K562 (cell line): ENCODE measurements at regions not wholly inside any gene's neighbourhood (a gene's known extent, or its start where the extent isn't known, plus 50 kb on each side); places are given as distances from the start of the nearest gene placed in this dataset.

ENCODE experiments used
- ATAC-seq: fragments of 200-7000 bp; cut with Tn5 transposase; 3 replicates; pipeline ENCODE4 v1.9.1; 2020; ENCODE audit warnings: moderate library complexity
- BruUV-seq: library from RNA; stranded (reverse); fragments of 400-500 nt; replicated peaks from 2 replicates; lab custom pipeline; 2021; lab: Mats Ljungman, UMichigan
- CTCF ChIA-PET: fragments of 300-600 bp; formaldehyde crosslinking; extraction: SDS; loops from one replicate; lab custom pipeline; 2021; ENCODE audit warnings: low intra/inter-chr PET ratio; lab: Yijun Ruan, JAX
- POLR2A ChIA-PET: fragments of 300-600, 350-650 bp; sonication (Branson Sonifier 250); formaldehyde crosslinking; extraction: SDS; loops from one replicate; lab custom pipeline; 2021; ENCODE audit warnings: antibody characterized with exemption, inconsistent platforms; lab: Yijun Ruan, JAX
- DNase-seq, 4 experiments: peaks; one replicate each; pipeline versions ENCODE4 v3.0.0 to v3.0.0-alpha.2; 2011 to 2018; ENCODE audit warnings: low spot score in 3 of 4, mixed read lengths in 3 of 4; ENCODE audit errors: extremely low read depth in 1 of 4
- FAIRE-seq: peaks from 2 replicates; lab custom pipeline; 2011; peaks lifted over from hg19 to GRCh38; lab: Jason Lieb, UNC
- H2AFZ ChIP-seq: 2 replicates; pipeline ENCODE4 v1.6.0; 2011; ENCODE audit warnings: low read depth, low read length, control low read depth, inconsistent platforms
- H3K27ac ChIP-seq: fragments of 200-600 bp; 3 replicates; pipeline ENCODE4 v1.8.0; 2011; ENCODE audit warnings: low read depth, mild to moderate bottlenecking, control low read depth, inconsistent platforms, low read length, moderate library complexity, mixed read lengths; ENCODE audit errors: extremely low read depth
- H3K27me3 ChIP-seq, 2 experiments: fragments of 300-600 bp in 1 of 2; 2 replicates in 1 of 2; 3 replicates in 1 of 2; pipeline versions ENCODE4 v1.6.0 to v1.8.0; 2011; ENCODE audit warnings: inconsistent platforms in 2 of 2, low read length in 2 of 2, mild to moderate bottlenecking in 1 of 2, mixed read lengths in 1 of 2, moderate library complexity in 1 of 2; ENCODE audit not compliant: control insufficient read depth in 2 of 2, insufficient read depth in 2 of 2
- H3K36me3 ChIP-seq: fragments of 300-600 bp; 3 replicates; pipeline ENCODE4 v1.8.0; 2011; ENCODE audit warnings: mild to moderate bottlenecking, low read length, inconsistent platforms; ENCODE audit not compliant: control insufficient read depth, insufficient read depth
- H3K4me1 ChIP-seq, 2 experiments: fragments of 200-600 bp in 1 of 2; replicated peaks in 1 of 2; 2 replicates in 1 of 2; 3 replicates in 1 of 2; pipeline versions ENCODE4 v1.5.1 to v1.8.0; 2011; ENCODE audit warnings: inconsistent platforms in 2 of 2, low read length in 2 of 2, mild to moderate bottlenecking in 1 of 2, mixed read lengths in 1 of 2, moderate library complexity in 1 of 2; ENCODE audit not compliant: control insufficient read depth in 2 of 2, insufficient read depth in 2 of 2
- H3K4me2 ChIP-seq: 2 replicates; pipeline ENCODE4 v1.6.1; 2011; ENCODE audit warnings: low read length, control low read depth, inconsistent platforms, mixed read lengths; ENCODE audit not compliant: insufficient read depth
- H3K4me3 ChIP-seq: fragments of 200-600 bp; sonication (generic), shearing (Covaris generic); 2 replicates; pipeline ENCODE4 v1.5.1; 2016; ENCODE audit warnings: control low read depth, inconsistent platforms
- H3K79me2 ChIP-seq: fragments of 200-600 bp; 3 replicates; pipeline ENCODE4 v1.8.0; 2011; ENCODE audit warnings: low read length, inconsistent platforms; ENCODE audit not compliant: control insufficient read depth, insufficient read depth
- H3K9ac ChIP-seq, 2 experiments: 2 replicates each; pipeline versions ENCODE4 v1.6.0 to v1.6.1; 2011; ENCODE audit warnings: low read depth in 2 of 2, low read length in 2 of 2, control low read depth in 1 of 2, inconsistent platforms in 1 of 2, mild to moderate bottlenecking in 1 of 2, mixed read lengths in 1 of 2; ENCODE audit not compliant: insufficient read depth in 1 of 2
- H3K9me1 ChIP-seq: one replicate; pipeline ENCODE4 v1.6.0; 2011; ENCODE audit warnings: inconsistent platforms, mild to moderate bottlenecking, low read length, moderate library complexity; ENCODE audit not compliant: control insufficient read depth, insufficient read depth
- H3K9me3 ChIP-seq: replicated peaks from 2 replicates; pipeline ENCODE4 v1.5.1; 2011; ENCODE audit warnings: low read depth, low read length, inconsistent platforms; ENCODE audit not compliant: control insufficient read depth, insufficient read depth
- H4K20me1 ChIP-seq: replicated peaks from 2 replicates; pipeline ENCODE4 v1.6.1; 2011; ENCODE audit warnings: low read length, inconsistent platforms, mixed read lengths; ENCODE audit not compliant: control insufficient read depth, insufficient read depth
- ATF4 ChIP-seq: fragments of 450-650 bp; formaldehyde crosslinking; IDR thresholded peaks from 2 replicates; pipeline ENCODE4 v1.4.0; 2022; ENCODE audit warnings: mild to moderate bottlenecking, moderate library complexity
- EGR1 ChIP-seq: fragments of 450-650 bp; conservative IDR thresholded peaks from 2 replicates; pipeline ENCODE4 v1.6.1; 2017; ENCODE audit warnings: mild to moderate bottlenecking
- GTF2B ChIP-seq: IDR thresholded peaks from 2 replicates; pipeline ENCODE4 v1.6.1; 2011; ENCODE audit not compliant: insufficient read length; ENCODE audit errors: extremely low read depth
- LEF1 ChIP-seq: fragments of 450-650 bp; IDR thresholded peaks from 2 replicates; pipeline ENCODE4 v1.6.1; 2016; ENCODE audit warnings: mild to moderate bottlenecking
- NCOA1 ChIP-seq: fragments of 450-650 bp; IDR thresholded peaks from 2 replicates; pipeline ENCODE4 v1.6.1; 2016; ENCODE audit warnings: low read depth
- POLR3A ChIP-seq: IDR thresholded peaks from 2 replicates; pipeline ENCODE4 v1.6.1; 2011; ENCODE audit warnings: borderline replicate concordance, mild to moderate bottlenecking, moderate library complexity; ENCODE audit not compliant: insufficient read length, insufficient read depth; ENCODE audit errors: extremely low read depth
- SAP30 ChIP-seq: fragments of 200-600 bp; sonication (generic); IDR thresholded peaks from 2 replicates; pipeline ENCODE4 v1.6.1; 2012; ENCODE audit warnings: borderline replicate concordance, low read depth, mild to moderate bottlenecking, moderate library complexity, low read length, control low read depth, inconsistent platforms; ENCODE audit not compliant: insufficient read depth, poor library complexity, severe bottlenecking
- SMAD2 ChIP-seq: fragments of 150-350 bp; IDR thresholded peaks from 2 replicates; pipeline ENCODE4 v1.6.1; 2014; ENCODE audit warnings: low read depth, mild to moderate bottlenecking, low read length
- THRB ChIP-seq: fragments of 450-650 bp; formaldehyde crosslinking; conservative IDR thresholded peaks from 2 replicates; pipeline ENCODE4 v1.4.0; 2022; ENCODE audit warnings: mild to moderate bottlenecking, missing genetic modification characterization
- ZNF3 ChIP-seq: fragments of 250-450 bp; sonication (Bioruptor Pico); IDR thresholded peaks from 2 replicates; pipeline ENCODE4 v1.5.0; 2021; ENCODE audit warnings: mild to moderate bottlenecking, moderate library complexity
- ZNF668 ChIP-seq: fragments of 250-450 bp; sonication (Bioruptor Pico); IDR thresholded peaks from 2 replicates; pipeline ENCODE4 v1.8.0; 2022; ENCODE audit warnings: mild to moderate bottlenecking, inconsistent platforms
- WGBS: fragments of 100-300 bp; shearing (Covaris generic); methylation state at CpG from one replicate; pipeline ENCODE4 v1.1.6; 2016; ENCODE audit warnings: low coverage, mixed read lengths; ENCODE audit not compliant: insufficient coverage; ENCODE audit errors: missing lambda C conversion rate; 5-methylcytosine and 5-hydroxymethylcytosine counted together
- in situ Hi-C: fragments of 300-500 bp; cut with MboI; formaldehyde crosslinking; loops from 4 replicates; pipeline ENCODE4 v1.15.0; 2018; ENCODE audit warnings: inconsistent platforms, mixed read lengths
- intact Hi-C: fragments of 100-400 bp; cut with micrococcal nuclease; formaldehyde crosslinking; loops from 2 replicates; pipeline ENCODE4 v1.14.2; 2022
- TF ChIP-seq, protein P1 (sequence below): fragments of 250-450 bp; sonication (Bioruptor Pico); IDR thresholded peaks from 2 replicates; pipeline ENCODE4 v1.5.0; 2020; ENCODE audit warnings: mild to moderate bottlenecking
- TF ChIP-seq, protein P2 (sequence below): fragments of 450-650 bp; IDR thresholded peaks from 2 replicates; pipeline ENCODE4 v1.6.1; 2018; ENCODE audit warnings: mild to moderate bottlenecking, low read depth; ENCODE audit not compliant: partially characterized antibody
- TF ChIP-seq, protein P3 (sequence below): IDR thresholded peaks from 2 replicates; pipeline ENCODE4 v1.6.1; 2014; ENCODE audit warnings: antibody characterized with exemption

DNA sequence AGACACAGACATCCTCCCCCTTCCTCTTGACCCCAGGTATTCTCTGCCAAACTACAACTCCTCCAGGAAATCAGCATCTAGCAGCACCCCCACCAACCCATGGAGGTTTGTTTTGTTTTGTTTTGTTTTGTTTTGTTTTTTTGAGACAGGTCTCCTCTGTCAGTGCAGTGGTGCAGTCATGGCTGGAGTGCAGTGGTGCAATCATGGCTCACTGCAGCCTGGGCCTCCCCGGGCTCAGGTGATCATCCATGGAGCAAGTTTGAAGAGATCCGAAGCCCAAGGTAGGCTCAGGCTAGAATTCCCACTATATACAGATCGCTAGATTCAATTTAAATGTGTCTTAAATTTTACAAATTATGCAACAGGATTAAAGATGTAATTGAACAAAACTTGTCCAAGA, 518.2 kb upstream of the ARID1B start:
- ChIA-PET CTCF (no interaction called here), POLR2A (no interaction called here)
- Histone ChIP-seq H4K20me1 (no peaks in the 10 kb centered on the region), H3K36me3 (no peaks in the 10 kb centered on the region), H3K27ac (no peak overlapping the region), H3K4me1 (no peaks in the 10 kb centered on the region), H3K9me1 (no peaks in the 10 kb centered on the region), H3K27me3 (no peaks in the 10 kb centered on the region), H3K79me2 (no peaks in the 10 kb centered on the region), H3K4me3 (no peak overlapping the region), H3K9me3 (no peaks in the 10 kb centered on the region; the same call in 1 of the 2 replicates), H3K4me2 (no peak overlapping the region), H3K9ac (no peak overlapping the region), H2AFZ (no peak overlapping the region)
- no peak for FAIRE-seq
- 2% methylated on average over 3 of the region's 3 CpGs for WGBS
- DNase-seq: no peak
- BruUV-seq: no TSS peak
- intact Hi-C loops (no loop called here), in situ Hi-C loops (no loop called here)
- no peak for ATAC-seq
- no peak for TF ChIP-seq THRB (CRISPR knock-in tag)
- TF ChIP-seq, protein P1, sequence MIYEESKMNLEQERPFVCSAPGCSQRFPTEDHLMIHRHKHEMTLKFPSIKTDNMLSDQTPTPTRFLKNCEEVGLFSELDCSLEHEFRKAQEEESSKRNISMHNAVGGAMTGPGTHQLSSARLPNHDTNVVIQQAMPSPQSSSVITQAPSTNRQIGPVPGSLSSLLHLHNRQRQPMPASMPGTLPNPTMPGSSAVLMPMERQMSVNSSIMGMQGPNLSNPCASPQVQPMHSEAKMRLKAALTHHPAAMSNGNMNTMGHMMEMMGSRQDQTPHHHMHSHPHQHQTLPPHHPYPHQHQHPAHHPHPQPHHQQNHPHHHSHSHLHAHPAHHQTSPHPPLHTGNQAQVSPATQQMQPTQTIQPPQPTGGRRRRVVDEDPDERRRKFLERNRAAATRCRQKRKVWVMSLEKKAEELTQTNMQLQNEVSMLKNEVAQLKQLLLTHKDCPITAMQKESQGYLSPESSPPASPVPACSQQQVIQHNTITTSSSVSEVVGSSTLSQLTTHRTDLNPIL (CRISPR knock-in tag): no peak
- no peak for TF ChIP-seq LEF1
- TF ChIP-seq, protein P2, sequence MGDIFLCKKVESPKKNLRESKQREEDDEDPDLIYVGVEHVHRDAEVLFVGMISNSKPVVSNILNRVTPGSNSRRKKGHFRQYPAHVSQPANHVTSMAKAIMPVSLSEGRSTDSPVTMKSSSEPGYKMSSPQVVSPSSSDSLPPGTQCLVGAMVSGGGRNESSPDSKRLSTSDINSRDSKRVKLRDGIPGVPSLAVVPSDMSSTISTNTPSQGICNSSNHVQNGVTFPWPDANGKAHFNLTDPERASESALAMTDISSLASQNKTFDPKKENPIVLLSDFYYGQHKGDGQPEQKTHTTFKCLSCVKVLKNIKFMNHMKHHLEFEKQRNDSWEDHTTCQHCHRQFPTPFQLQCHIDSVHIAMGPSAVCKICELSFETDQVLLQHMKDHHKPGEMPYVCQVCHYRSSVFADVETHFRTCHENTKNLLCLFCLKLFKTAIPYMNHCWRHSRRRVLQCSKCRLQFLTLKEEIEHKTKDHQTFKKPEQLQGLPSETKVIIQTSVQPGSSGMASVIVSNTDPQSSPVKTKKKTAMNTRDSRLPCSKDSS: no peak
- TF ChIP-seq, protein P3, sequence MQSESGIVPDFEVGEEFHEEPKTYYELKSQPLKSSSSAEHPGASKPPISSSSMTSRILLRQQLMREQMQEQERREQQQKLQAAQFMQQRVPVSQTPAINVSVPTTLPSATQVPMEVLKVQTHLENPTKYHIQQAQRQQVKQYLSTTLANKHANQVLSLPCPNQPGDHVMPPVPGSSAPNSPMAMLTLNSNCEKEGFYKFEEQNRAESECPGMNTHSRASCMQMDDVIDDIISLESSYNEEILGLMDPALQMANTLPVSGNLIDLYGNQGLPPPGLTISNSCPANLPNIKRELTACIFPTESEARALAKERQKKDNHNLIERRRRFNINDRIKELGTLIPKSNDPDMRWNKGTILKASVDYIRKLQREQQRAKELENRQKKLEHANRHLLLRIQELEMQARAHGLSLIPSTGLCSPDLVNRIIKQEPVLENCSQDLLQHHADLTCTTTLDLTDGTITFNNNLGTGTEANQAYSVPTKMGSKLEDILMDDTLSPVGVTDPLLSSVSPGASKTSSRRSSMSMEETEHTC: no peak
- TF ChIP-seq GTF2B: no peak
- TF ChIP-seq NCOA1: no peak
- TF ChIP-seq ATF4 (CRISPR knock-in tag): no peak
- TF ChIP-seq SAP30: no peak
- TF ChIP-seq SMAD2: no peak
- TF ChIP-seq ZNF3 (CRISPR knock-in tag): no peak
- no peak for TF ChIP-seq ZNF668 (CRISPR knock-in tag)
- no peak for TF ChIP-seq POLR3A
- no peak for TF ChIP-seq EGR1
